NCI-H2107 treated with DMSO at 0.1 percent for 48 hours (cell line): ENCODE measurements at regions not wholly inside any gene's neighbourhood (a gene's known extent, or its start where the extent isn't known, plus 50 kb on each side); places are given as distances from the start of the nearest gene placed in this dataset.
A peak's percentile ranks its signal among the peaks of the same experiment; 100 is the strongest.
"Not testable (repeated sequence)": the region's sequence is repeated elsewhere in the genome, so short reads cannot be mapped to it uniquely, and the experiment has no call there.

Experiments
- DNase-seq: peaks from one replicate; lab custom pipeline; 2025; ENCODE audit not compliant: unreplicated experiment; lab: John Stamatoyannopoulos, UW

GRCh38 chr15:44848859-44849258, 107.6 kb upstream of the TERB2 start:
- DNase-seq, result peak; percentile 6

- DNase-seq, result not testable (repeated sequence)
These were observed 106.6 kb upstream of the TERB2 start for GRCh38 chr15:44849701-44850403.

- peak; percentile 52 for DNase-seq
These were observed 103.1 kb upstream of the TERB2 start for GRCh38 chr15:44853304-44853950.

- DNase-seq, result not testable (repeated sequence)
These were observed 101.8 kb upstream of the TERB2 start for GRCh38 chr15:44854696-44855095.

GRCh38 chr15:44856284-44856683, 100.2 kb upstream of the TERB2 start:
- DNase-seq, result not testable (repeated sequence)

GRCh38 chr15:44857164-44857710, 99.2 kb upstream of the TERB2 start:
- not testable (repeated sequence) for DNase-seq

GRCh38 chr15:44859088-44859487, 97.4 kb upstream of the TERB2 start:
- not testable (repeated sequence) for DNase-seq

GRCh38 chr15:44860168-44860567, 96.3 kb upstream of the TERB2 start:
- DNase-seq, result not testable (repeated sequence)

- no peak for DNase-seq
These were observed 95.0 kb upstream of the TERB2 start for GRCh38 chr15:44861439-44861910.

GRCh38 chr15:44861917-44862316, 94.6 kb upstream of the TERB2 start:
- DNase-seq, result no peak

GRCh38 chr15:44862866-44863265, 93.6 kb upstream of the TERB2 start:
- not testable (repeated sequence) for DNase-seq

- DNase-seq, result not testable (repeated sequence)
These were observed 88.4 kb upstream of the TERB2 start for GRCh38 chr15:44868100-44868499.

- not testable (repeated sequence) for DNase-seq
These were observed 86.4 kb upstream of the TERB2 start for GRCh38 chr15:44870125-44870524.

- no peak for DNase-seq
These were observed 83.4 kb upstream of the TERB2 start for GRCh38 chr15:44873103-44873502.

GRCh38 chr15:44879066-44879465, 77.4 kb upstream of the TERB2 start:
- DNase-seq, result no peak

- DNase-seq, result no peak
These were observed 74.0 kb upstream of the TERB2 start for GRCh38 chr15:44882499-44882968.

- DNase-seq, result no peak
These were observed 73.1 kb upstream of the TERB2 start for GRCh38 chr15:44883199-44883877.

GRCh38 chr15:44898890-44899651, 57.4 kb upstream of the TERB2 start:
- DNase-seq, result not testable (repeated sequence)

GRCh38 chr15:44899775-44900174, 56.7 kb upstream of the TERB2 start:
- DNase-seq, result not testable (repeated sequence)

GRCh38 chr15:44900796-44901195, 55.7 kb upstream of the TERB2 start:
- not testable (repeated sequence) for DNase-seq

GRCh38 chr15:44903281-44903680, 53.2 kb upstream of the TERB2 start:
- not testable (repeated sequence) for DNase-seq
